ENCODE measurements at regions not wholly inside any gene's neighbourhood (a gene's known extent, or its start where the extent isn't known, plus 50 kb on each side); places are given as distances from the start of the nearest gene placed in this dataset.

- Mint-ChIP-seq H3K9me3 (peaks cover 2% of the 10 kb centered on the region), H3K27me3 (no peaks in the 10 kb centered on the region), H3K27ac (no peak overlapping the region), H3K4me3 (no peak overlapping the region), H3K4me1 (ENCODE audit: low read depth) (no peaks in the 10 kb centered on the region), H3K36me3 (ENCODE audit: low read depth) (no peaks in the 10 kb centered on the region)
- CTCF ChIA-PET: no interaction called here
- intact Hi-C loops (cut with micrococcal nuclease): no loop called here
- DNase-seq (no peak), ATAC-seq (no peak)
- TF ChIP-seq, protein P1, sequence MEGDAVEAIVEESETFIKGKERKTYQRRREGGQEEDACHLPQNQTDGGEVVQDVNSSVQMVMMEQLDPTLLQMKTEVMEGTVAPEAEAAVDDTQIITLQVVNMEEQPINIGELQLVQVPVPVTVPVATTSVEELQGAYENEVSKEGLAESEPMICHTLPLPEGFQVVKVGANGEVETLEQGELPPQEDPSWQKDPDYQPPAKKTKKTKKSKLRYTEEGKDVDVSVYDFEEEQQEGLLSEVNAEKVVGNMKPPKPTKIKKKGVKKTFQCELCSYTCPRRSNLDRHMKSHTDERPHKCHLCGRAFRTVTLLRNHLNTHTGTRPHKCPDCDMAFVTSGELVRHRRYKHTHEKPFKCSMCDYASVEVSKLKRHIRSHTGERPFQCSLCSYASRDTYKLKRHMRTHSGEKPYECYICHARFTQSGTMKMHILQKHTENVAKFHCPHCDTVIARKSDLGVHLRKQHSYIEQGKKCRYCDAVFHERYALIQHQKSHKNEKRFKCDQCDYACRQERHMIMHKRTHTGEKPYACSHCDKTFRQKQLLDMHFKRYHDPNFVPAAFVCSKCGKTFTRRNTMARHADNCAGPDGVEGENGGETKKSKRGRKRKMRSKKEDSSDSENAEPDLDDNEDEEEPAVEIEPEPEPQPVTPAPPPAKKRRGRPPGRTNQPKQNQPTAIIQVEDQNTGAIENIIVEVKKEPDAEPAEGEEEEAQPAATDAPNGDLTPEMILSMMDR (IDR thresholded peaks at IDR 0.05): no peak
- POLR2A ChIA-PET: no interaction called here
Observed at GRCh38 chr11:95520369-95521132, 269.0 kb downstream of the FAM76B start.

DNA sequence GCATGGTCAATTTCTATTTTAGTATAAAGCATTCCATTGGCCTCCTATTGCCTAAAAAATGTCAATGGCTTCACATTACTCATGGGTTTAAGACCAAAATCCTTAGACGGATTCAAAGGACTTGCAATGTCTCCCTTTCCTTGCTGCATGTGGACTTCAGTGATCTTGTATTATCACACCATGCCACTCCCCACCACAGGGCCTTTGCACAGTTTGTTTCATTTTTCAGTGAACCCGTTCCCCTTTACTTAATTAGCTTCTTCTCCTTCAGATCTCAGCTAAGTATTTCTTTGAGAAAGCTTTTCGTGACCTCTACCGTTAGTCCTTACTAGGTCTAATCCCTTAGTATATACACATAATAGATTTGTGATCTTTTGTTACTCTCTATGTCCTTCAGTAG lies 269.7 kb downstream of the FAM76B start:
- no peaks in the 10 kb centered on the region for H3K27me3 Mint-ChIP-seq
- H3K4me1 Mint-ChIP-seq (ENCODE audit: low read depth): no peaks in the 10 kb centered on the region
- intact Hi-C loops (cut with micrococcal nuclease): no loop called here
- H3K27ac Mint-ChIP-seq: no peak overlapping the region
- TF ChIP-seq, protein P1 (IDR thresholded peaks at IDR 0.05): no peak
- DNase-seq: no peak
- H3K9me3 Mint-ChIP-seq: peaks cover 2% of the 10 kb centered on the region
- H3K36me3 Mint-ChIP-seq (ENCODE audit: low read depth): no peaks in the 10 kb centered on the region
- H3K4me3 Mint-ChIP-seq: no peak overlapping the region
- ChIA-PET CTCF (no interaction called here), POLR2A (no interaction called here)
- no peak for ATAC-seq

- no peak for ATAC-seq
- POLR2A ChIA-PET: no interaction called here
- Mint-ChIP-seq H3K4me3 (no peak overlapping the region), H3K27me3 (no peaks in the 10 kb centered on the region), H3K4me1 (ENCODE audit: low read depth) (no peaks in the 10 kb centered on the region), H3K9me3 (peaks cover 2% of the 10 kb centered on the region), H3K36me3 (ENCODE audit: low read depth) (no peaks in the 10 kb centered on the region), H3K27ac (no peak overlapping the region)
- no peak for DNase-seq
- TF ChIP-seq, protein P1 (IDR thresholded peaks at IDR 0.05): no peak
- intact Hi-C loops (cut with micrococcal nuclease): no loop called here
- CTCF ChIA-PET: interaction anchor here (2.4 to 2.6 kb wide), 2 partner anchors 9 to 188 kb away, joined by 10 to 11 read pairs; no protein-coding TSS in a partner anchor
Observed at GRCh38 chr11:95517453-95517852, 272.1 kb downstream of the FAM76B start.

GRCh38 chr11:95516786-95517185 lies 272.8 kb downstream of the FAM76B start:
- ChIA-PET CTCF (interaction anchor here (0.6 to 2.6 kb wide), 4 partner anchors 8 to 360 kb away, joined by 3 to 11 read pairs (median 7); no protein-coding TSS in a partner anchor), POLR2A (no interaction called here)
- TF ChIP-seq, protein P1 (IDR thresholded peaks at IDR 0.05): no peak
- Mint-ChIP-seq H3K4me1 (ENCODE audit: low read depth) (no peaks in the 10 kb centered on the region), H3K36me3 (ENCODE audit: low read depth) (no peaks in the 10 kb centered on the region), H3K4me3 (no peak overlapping the region), H3K27ac (no peak overlapping the region), H3K27me3 (no peaks in the 10 kb centered on the region), H3K9me3 (peaks cover 2% of the 10 kb centered on the region)
- DNase-seq (no peak), ATAC-seq (no peak)
- intact Hi-C loops (cut with micrococcal nuclease): no loop called here

DNA sequence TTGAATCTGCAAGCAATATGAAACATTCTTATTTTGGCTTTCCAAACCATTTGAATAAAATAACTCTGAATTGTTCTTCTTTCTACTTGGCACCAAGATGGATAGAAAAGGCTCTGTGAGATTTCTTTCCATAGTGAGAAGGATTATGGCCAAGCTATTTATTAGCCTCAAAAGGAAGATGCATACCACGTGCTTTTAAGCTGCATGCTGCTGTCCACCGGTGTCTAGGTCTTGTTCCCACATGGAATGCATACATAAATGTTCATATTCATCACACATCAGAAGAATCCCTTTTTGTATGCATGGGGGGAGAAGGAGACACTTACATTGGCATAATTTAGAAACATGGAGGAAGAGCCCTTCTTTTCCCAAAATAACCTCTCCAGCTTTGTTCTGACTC lies 273.4 kb downstream of the FAM76B start:
- intact Hi-C loops (cut with micrococcal nuclease): no loop called here
- Mint-ChIP-seq H3K27me3 (no peaks in the 10 kb centered on the region), H3K4me1 (ENCODE audit: low read depth) (no peaks in the 10 kb centered on the region), H3K9me3 (peaks cover 2% of the 10 kb centered on the region), H3K36me3 (ENCODE audit: low read depth) (no peaks in the 10 kb centered on the region), H3K4me3 (no peak overlapping the region), H3K27ac (no peak overlapping the region)
- CTCF ChIA-PET: interaction anchor here (0.6 to 2.6 kb wide), 3 partner anchors 46 to 359 kb away, joined by 3 to 10 read pairs (median 4); no protein-coding TSS in a partner anchor
- TF ChIP-seq, protein P1 (IDR thresholded peaks at IDR 0.05): no peak
- POLR2A ChIA-PET: no interaction called here
- no peak for ATAC-seq
- no peak for DNase-seq
